RWPE2 (cell line): ENCODE measurements at regions not wholly inside any gene's neighbourhood (a gene's known extent, or its start where the extent isn't known, plus 50 kb on each side); places are given as distances from the start of the nearest gene placed in this dataset.

Experiments
- ATAC-seq: fragments of 200-7000 bp; cut with Tn5 transposase; 3 replicates; pipeline ENCODE4 v1.9.1; 2021; ENCODE audit warnings: low read depth
- DNase-seq: peaks from one replicate; pipeline ENCODE4 v3.0.0-alpha.2; 2020; ENCODE audit warnings: low spot score
- H3K27ac ChIP-seq: fragments of 450-650 bp; 2 replicates; pipeline ENCODE4 v1.5.1; 2017; ENCODE audit warnings: mild to moderate bottlenecking; ENCODE audit not compliant: poor library complexity, severe bottlenecking
- H3K27me3 ChIP-seq: fragments of 250-450 bp; sonication (Bioruptor Pico); 2 replicates; pipeline ENCODE4 v1.5.1; 2021; ENCODE audit warnings: mild to moderate bottlenecking, moderate library complexity; ENCODE audit not compliant: insufficient read depth, poor library complexity, severe bottlenecking
- H3K36me3 ChIP-seq: fragments of 250-450 bp; sonication (Bioruptor Pico); 2 replicates; pipeline ENCODE4 v1.5.1; 2020; ENCODE audit warnings: low read depth, mild to moderate bottlenecking, moderate library complexity
- H3K4me1 ChIP-seq: fragments of 250-450 bp; sonication (Bioruptor Pico); 2 replicates; pipeline ENCODE4 v1.5.1; 2021; ENCODE audit warnings: mild to moderate bottlenecking, moderate library complexity; ENCODE audit not compliant: insufficient read depth, poor library complexity, severe bottlenecking
- H3K4me3 ChIP-seq: fragments of 250-450 bp; sonication (Bioruptor Pico); 2 replicates; pipeline ENCODE4 v1.5.1; 2021; ENCODE audit warnings: mild to moderate bottlenecking, moderate library complexity; ENCODE audit not compliant: severe bottlenecking
- H3K9me3 ChIP-seq: fragments of 250-450 bp; sonication (Bioruptor Pico); 2 replicates; pipeline ENCODE4 v1.5.1; 2021; ENCODE audit warnings: mild to moderate bottlenecking, moderate library complexity; ENCODE audit not compliant: severe bottlenecking
- TF ChIP-seq, protein P1 (sequence below): fragments of 450-650 bp; IDR thresholded peaks from one replicate; pipeline ENCODE4 v1.5.1; 2017; ENCODE audit warnings: mild to moderate bottlenecking, moderate library complexity; ENCODE audit not compliant: poor library complexity, severe bottlenecking

DNA sequence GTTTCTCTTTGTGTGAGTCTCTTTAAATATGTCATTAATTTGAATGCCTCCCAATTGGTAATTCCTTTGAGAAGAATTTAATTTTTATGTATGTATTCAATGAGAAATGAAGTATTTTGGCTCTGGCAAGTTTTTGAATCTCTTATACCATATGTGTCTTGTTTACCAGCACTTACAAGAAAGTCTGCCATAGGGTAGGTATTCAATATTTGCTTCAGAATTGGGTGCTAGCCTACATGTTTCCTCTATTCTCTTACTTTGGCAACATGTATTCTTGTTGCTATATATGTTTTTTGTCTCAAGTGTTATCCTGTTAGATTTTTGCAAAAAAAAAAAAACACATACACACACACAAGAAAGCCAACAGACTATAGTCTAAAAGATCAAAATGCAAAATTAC, 350.5 kb upstream of the PRMT6 start:
- H3K9me3 ChIP-seq = no peaks in the 10 kb centered on the region
- H3K27ac ChIP-seq = no peak overlapping the region
- DNase-seq (no peak), ATAC-seq (no peak)
- no peaks in the 10 kb centered on the region for H3K27me3 ChIP-seq
- no peaks in the 10 kb centered on the region for H3K4me1 ChIP-seq
- H3K36me3 ChIP-seq = no peaks in the 10 kb centered on the region
- no peak overlapping the region for H3K4me3 ChIP-seq
- TF ChIP-seq, protein P1, sequence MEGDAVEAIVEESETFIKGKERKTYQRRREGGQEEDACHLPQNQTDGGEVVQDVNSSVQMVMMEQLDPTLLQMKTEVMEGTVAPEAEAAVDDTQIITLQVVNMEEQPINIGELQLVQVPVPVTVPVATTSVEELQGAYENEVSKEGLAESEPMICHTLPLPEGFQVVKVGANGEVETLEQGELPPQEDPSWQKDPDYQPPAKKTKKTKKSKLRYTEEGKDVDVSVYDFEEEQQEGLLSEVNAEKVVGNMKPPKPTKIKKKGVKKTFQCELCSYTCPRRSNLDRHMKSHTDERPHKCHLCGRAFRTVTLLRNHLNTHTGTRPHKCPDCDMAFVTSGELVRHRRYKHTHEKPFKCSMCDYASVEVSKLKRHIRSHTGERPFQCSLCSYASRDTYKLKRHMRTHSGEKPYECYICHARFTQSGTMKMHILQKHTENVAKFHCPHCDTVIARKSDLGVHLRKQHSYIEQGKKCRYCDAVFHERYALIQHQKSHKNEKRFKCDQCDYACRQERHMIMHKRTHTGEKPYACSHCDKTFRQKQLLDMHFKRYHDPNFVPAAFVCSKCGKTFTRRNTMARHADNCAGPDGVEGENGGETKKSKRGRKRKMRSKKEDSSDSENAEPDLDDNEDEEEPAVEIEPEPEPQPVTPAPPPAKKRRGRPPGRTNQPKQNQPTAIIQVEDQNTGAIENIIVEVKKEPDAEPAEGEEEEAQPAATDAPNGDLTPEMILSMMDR = no peak

DNA sequence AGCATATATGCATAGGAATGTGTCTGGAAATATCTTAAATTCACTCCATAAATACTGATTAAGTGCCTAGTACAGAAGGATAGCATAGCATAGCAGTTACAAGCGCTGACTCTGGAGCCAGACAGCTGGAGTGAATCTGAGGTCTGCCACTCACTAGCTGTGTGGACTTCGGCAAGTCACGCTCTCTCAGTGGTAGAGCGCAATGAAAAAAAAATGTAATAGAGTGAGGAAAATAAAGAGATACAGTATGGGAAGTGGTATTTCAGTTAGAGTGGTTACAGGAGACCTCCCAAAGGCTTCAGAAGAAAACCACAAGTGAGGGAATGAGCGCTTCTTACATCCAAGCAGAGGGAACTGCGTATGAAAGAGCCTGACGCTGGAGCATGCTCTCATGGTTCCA, 338.9 kb upstream of the PRMT6 start:
- no peak for ATAC-seq
- H3K27me3 ChIP-seq = no peaks in the 10 kb centered on the region
- H3K4me3 ChIP-seq = no peak overlapping the region
- H3K9me3 ChIP-seq = no peaks in the 10 kb centered on the region
- no peaks in the 10 kb centered on the region for H3K4me1 ChIP-seq
- H3K36me3 ChIP-seq = no peaks in the 10 kb centered on the region
- H3K27ac ChIP-seq = no peak overlapping the region
- no peak for DNase-seq
- TF ChIP-seq, protein P1 = no peak

DNA sequence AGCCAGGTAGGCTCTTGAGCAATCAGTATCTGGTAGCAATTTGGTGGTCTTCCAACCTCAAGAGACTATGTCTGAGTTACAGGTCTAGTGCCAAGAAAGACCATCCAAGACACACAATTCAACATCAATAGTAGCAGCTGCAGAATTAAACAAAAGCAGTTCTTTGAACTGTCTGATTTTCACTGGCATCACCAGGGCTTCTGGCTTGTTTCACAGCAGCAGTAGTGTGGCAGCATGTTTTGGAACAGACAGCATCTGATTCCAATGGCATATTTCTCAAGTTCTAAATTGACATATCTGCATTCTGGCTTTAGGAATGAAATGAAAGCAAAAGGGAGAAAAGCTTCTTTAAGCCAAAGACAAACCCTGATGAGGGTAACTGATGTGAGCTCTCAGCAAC, 334.7 kb upstream of the PRMT6 start:
- TF ChIP-seq, protein P1 = no peak
- H3K9me3 ChIP-seq = no peaks in the 10 kb centered on the region
- no peak for ATAC-seq

DNA sequence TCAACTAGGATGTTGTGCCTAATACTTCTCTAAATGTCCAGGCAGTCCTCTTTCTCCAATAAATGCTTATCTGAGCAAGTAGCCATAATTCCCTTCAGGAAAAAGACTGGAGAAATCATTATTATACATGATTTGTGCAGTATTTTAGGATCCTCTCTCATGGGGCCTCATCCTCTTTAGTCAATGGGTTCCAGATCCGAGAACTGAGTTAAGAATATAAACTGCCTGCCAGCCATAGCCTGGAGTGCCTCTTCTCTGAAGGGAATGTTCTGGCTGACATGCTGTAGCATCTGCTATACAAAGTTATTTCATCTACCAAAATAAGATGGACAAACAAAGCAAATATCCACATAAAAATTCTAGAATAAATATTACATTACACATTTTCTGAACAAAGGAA, 334.0 kb upstream of the PRMT6 start:
- Histone ChIP-seq H3K4me1 (no peaks in the 10 kb centered on the region), H3K36me3 (no peaks in the 10 kb centered on the region), H3K27me3 (no peaks in the 10 kb centered on the region), H3K27ac (no peak overlapping the region), H3K4me3 (no peak overlapping the region), H3K9me3 (no peaks in the 10 kb centered on the region)
- TF ChIP-seq, protein P1 = no peak
- ATAC-seq (no peak), DNase-seq (no peak)

More for the DNA sequence above, 334.7 kb upstream of the PRMT6 start:
- Histone ChIP-seq H3K4me1 (no peaks in the 10 kb centered on the region), H3K36me3 (no peaks in the 10 kb centered on the region), H3K4me3 (no peak overlapping the region), H3K27ac (no peak overlapping the region), H3K27me3 (no peaks in the 10 kb centered on the region)
- no peak for DNase-seq

DNA sequence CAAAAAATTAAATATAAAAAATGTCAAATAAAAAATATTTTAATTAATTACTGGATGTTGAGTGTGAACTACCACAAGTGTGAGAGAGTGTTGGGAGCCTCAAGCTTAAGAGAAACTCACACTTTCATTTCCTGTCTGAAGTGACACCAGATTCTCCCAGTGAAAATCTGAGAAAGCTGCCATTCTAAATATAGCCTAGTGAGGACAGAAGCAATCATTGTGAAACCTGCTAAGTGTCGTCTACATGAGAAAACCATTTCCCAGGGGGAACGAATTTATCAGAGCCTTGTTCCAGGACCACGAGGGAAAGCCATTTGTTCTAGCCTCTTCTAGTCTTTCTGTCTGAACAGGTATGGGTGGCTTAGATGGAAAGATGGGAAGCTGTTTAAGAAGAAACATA, 329.3 kb upstream of the PRMT6 start:
- H3K4me1 ChIP-seq = no peaks in the 10 kb centered on the region
- no peaks in the 10 kb centered on the region for H3K9me3 ChIP-seq
- DNase-seq (no peak), ATAC-seq (no peak)
- H3K27me3 ChIP-seq = no peaks in the 10 kb centered on the region
- TF ChIP-seq, protein P1 = no peak
- H3K27ac ChIP-seq = no peak overlapping the region
- no peak overlapping the region for H3K4me3 ChIP-seq
- H3K36me3 ChIP-seq = no peaks in the 10 kb centered on the region
